ENCODE measurements at regions not wholly inside any gene's neighbourhood (a gene's known extent, or its start where the extent isn't known, plus 50 kb on each side); places are given as distances from the start of the nearest gene placed in this dataset.

DNA sequence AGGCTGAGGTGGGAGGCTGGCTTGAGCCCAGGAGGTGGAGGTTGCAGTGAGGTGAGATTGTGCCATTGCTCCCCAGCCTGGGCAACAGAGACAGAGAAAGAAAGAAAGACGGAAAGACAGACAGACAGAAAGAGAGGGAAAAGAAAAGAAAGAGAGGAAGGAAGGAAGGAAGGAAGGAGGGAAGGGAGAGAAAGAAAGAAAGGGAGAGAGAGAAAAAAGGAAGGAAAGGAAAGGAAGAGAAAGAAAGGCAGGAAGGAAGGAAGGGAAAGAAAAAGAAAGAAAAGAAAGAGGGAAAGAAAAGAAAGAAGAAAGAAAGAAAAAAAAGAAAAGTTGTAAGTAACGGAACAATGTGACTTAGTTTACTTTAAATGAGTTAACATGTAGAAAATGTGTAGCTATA lies 260.7 kb upstream of the GRM7 start:
- no peak for DNase-seq (ENCODE audit: low read depth in 4 of 6, low spot score in 6 of 6)
- H3K9me3 ChIP-seq (ENCODE audit: control insufficient read depth, insufficient read depth, low read length): no peaks in the 10 kb centered on the region
- WGBS (ENCODE audit: insufficient coverage): 96% methylated on average over 1 of the region's 2 CpGs

DNA sequence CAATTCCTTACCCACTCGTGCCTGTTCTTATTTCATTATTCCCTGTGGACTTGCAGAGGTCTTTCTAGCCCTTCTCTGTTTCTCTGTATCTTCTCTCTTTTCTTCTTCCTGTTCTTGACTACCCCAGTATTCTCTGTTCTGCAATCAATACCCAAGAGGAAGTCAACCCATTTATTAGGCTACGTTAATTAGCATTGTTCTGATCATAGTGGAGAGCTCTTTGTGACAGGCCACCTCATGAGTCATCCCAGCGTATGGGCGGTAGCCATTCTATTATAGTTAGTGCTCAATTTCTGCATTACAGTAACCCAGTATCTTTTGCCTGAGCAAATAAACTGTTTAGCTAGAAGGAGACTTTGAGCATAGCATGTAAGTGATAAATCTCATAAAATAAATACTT lies 259.5 kb upstream of the GRM7 start:
- H3K9me3 ChIP-seq (ENCODE audit: control insufficient read depth, insufficient read depth, low read length): no peaks in the 10 kb centered on the region
- WGBS (ENCODE audit: insufficient coverage): 40% methylated on average over 1 of the region's 4 CpGs
- no peak for DNase-seq (ENCODE audit: low read depth in 4 of 6, low spot score in 6 of 6)
- H3K36me3 ChIP-seq (ENCODE audit: control insufficient read depth, insufficient read depth, low read length): no peaks in the 10 kb centered on the region
- H3K4me1 ChIP-seq (ENCODE audit: control insufficient read depth, insufficient read depth, low read length): no peaks in the 10 kb centered on the region
- no peak overlapping the region for H3K4me3 ChIP-seq (ENCODE audit: low read depth, low read length)
- H3K27ac ChIP-seq (ENCODE audit: low read depth, low read length): no peak overlapping the region
- no peaks in the 10 kb centered on the region for H3K27me3 ChIP-seq (ENCODE audit: control insufficient read depth, insufficient read depth, low read length)

More for the DNA sequence above, 260.7 kb upstream of the GRM7 start:
- Histone ChIP-seq H3K27me3 (ENCODE audit: control insufficient read depth, insufficient read depth, low read length) (no peaks in the 10 kb centered on the region), H3K27ac (ENCODE audit: low read depth, low read length) (no peak overlapping the region), H3K4me1 (ENCODE audit: control insufficient read depth, insufficient read depth, low read length) (no peaks in the 10 kb centered on the region), H3K36me3 (ENCODE audit: control insufficient read depth, insufficient read depth, low read length) (no peaks in the 10 kb centered on the region), H3K4me3 (ENCODE audit: low read depth, low read length) (no peak overlapping the region)

DNA sequence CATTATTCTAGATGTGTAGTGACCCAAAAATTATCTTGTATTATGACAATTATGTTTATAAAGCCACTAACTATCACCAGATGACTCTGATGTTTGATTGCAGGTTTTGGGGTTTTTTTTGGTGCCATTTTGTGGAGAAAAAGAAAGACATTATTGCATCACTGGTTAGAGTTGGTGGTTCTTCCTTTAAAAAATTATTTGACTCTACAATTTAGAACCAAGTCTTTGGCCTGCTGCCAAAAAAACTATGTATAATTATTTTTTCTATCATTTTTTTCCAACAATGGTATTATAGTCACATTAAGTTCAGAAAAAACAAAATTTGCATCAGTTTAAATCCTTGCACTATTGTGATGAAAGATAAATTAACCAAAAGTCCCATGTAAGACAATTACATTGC lies 258.6 kb upstream of the GRM7 start:
- DNase-seq (ENCODE audit: low read depth in 4 of 6, low spot score in 6 of 6): no peak
- H3K27ac ChIP-seq (ENCODE audit: low read depth, low read length): no peak overlapping the region
- no peaks in the 10 kb centered on the region for H3K9me3 ChIP-seq (ENCODE audit: control insufficient read depth, insufficient read depth, low read length)
- no peak overlapping the region for H3K4me3 ChIP-seq (ENCODE audit: low read depth, low read length)
- H3K36me3 ChIP-seq (ENCODE audit: control insufficient read depth, insufficient read depth, low read length): no peaks in the 10 kb centered on the region
- no peaks in the 10 kb centered on the region for H3K4me1 ChIP-seq (ENCODE audit: control insufficient read depth, insufficient read depth, low read length)
- no peaks in the 10 kb centered on the region for H3K27me3 ChIP-seq (ENCODE audit: control insufficient read depth, insufficient read depth, low read length)

DNA sequence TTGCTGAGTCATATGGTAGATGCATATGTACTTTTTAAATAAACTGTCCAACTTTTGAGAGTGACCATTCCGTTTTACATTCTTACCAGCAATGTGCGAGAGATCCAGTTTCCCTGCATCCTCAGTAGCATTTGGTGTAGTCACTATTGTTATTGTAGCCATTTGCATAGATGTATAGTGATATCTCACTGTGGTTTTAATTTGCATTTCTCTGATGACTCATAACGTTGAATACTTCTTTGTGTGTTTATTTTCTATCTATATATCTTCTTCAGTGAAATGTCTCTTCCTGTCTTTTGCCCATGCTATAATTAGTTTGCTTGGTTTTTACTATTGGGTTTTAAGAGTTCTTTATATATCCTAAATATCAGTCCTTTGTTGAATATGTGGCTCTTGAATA lies 255.7 kb upstream of the GRM7 start:
- Histone ChIP-seq H3K27me3 (ENCODE audit: control insufficient read depth, insufficient read depth, low read length) (no peaks in the 10 kb centered on the region), H3K27ac (ENCODE audit: low read depth, low read length) (no peak overlapping the region), H3K4me1 (ENCODE audit: control insufficient read depth, insufficient read depth, low read length) (no peaks in the 10 kb centered on the region), H3K9me3 (ENCODE audit: control insufficient read depth, insufficient read depth, low read length) (no peaks in the 10 kb centered on the region), H3K36me3 (ENCODE audit: control insufficient read depth, insufficient read depth, low read length) (no peaks in the 10 kb centered on the region), H3K4me3 (ENCODE audit: low read depth, low read length) (no peak overlapping the region)
- DNase-seq (ENCODE audit: low read depth in 4 of 6, low spot score in 6 of 6): no peak
- no CpG with 5 or more reads among the region's 3 CpGs for WGBS (ENCODE audit: insufficient coverage)

DNA sequence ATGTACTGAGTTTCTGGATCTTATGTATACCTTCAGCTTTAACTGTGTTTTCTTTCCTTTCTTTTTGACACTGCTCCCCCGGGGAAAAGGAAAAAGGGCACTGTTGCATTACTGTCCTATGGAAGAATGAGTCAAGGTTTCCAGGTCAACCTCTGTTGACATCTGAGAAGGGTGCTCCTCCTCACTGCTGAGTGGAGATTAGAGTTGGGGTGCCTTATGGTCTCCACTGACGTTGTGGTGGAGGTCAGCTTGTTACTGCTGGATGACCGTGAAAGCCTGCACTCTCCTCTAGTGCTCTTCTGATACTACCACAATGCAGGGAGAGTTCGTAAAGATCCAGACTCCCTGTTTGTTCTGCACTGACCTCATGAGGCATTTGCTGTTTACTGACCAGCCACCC lies 252.1 kb upstream of the GRM7 start:
- WGBS (ENCODE audit: insufficient coverage): 86% methylated on average over 2 of the region's 4 CpGs
- Histone ChIP-seq H3K4me1 (ENCODE audit: control insufficient read depth, insufficient read depth, low read length) (no peaks in the 10 kb centered on the region), H3K27me3 (ENCODE audit: control insufficient read depth, insufficient read depth, low read length) (no peaks in the 10 kb centered on the region), H3K27ac (ENCODE audit: low read depth, low read length) (no peak overlapping the region), H3K9me3 (ENCODE audit: control insufficient read depth, insufficient read depth, low read length) (no peaks in the 10 kb centered on the region), H3K36me3 (ENCODE audit: control insufficient read depth, insufficient read depth, low read length) (no peaks in the 10 kb centered on the region), H3K4me3 (ENCODE audit: low read depth, low read length) (no peak overlapping the region)
- no peak for DNase-seq (ENCODE audit: low read depth in 4 of 6, low spot score in 6 of 6)

DNA sequence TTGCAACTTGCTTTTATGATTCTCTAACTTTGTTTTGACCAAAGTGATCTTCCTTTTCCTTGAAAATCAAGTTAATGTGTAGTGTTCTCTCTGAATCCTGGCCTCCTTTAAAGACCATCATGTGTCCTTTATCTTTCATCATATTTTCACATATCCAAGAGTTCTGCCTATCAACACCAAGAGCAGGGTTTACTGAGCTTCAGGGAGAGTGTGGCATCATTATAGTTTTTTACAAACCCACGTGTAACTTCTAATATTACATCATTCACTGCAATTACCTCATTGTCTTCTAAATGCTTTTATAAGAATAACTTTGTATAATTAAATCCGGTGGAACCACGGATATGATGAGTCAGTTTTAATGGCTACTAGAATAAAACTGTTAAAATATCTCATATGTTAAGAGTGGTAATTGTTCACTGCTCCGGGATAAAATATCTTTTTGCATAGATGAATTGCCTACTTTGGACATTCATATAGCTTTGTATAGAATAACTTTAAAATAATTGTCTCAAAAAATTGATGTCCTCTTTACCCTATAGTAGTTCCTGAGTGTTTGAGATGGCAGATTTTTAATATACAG lies 248.8 kb upstream of the GRM7 start:
- no peak overlapping the region for H3K27ac ChIP-seq (ENCODE audit: low read depth, low read length)
- WGBS (ENCODE audit: insufficient coverage): no CpG with 5 or more reads among the region's 4 CpGs
- H3K4me1 ChIP-seq (ENCODE audit: control insufficient read depth, insufficient read depth, low read length): no peaks in the 10 kb centered on the region

DNA sequence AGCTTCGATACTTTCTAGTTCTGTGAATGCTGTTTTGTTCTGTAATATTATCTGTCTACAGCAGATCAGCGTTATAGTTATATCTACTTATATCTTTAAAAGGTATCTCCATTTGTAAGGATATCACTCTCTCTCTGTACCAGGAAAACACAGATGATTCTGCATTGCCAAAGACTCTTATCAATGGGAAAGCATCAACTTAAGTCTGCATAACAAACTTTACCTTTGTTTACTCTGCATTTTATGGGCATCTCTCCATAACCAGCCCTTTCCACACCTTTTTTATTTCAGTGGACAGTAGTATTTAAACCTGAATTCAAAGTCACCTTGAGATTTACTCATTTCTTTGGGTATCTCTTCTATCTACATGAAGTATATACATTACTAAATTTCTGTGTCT lies 238.7 kb upstream of the GRM7 start:
- H3K36me3 ChIP-seq (ENCODE audit: control insufficient read depth, insufficient read depth, low read length): no peaks in the 10 kb centered on the region
- no peaks in the 10 kb centered on the region for H3K27me3 ChIP-seq (ENCODE audit: control insufficient read depth, insufficient read depth, low read length)
- no peaks in the 10 kb centered on the region for H3K4me1 ChIP-seq (ENCODE audit: control insufficient read depth, insufficient read depth, low read length)
- no peak for DNase-seq (ENCODE audit: low read depth in 4 of 6, low spot score in 6 of 6)
- WGBS (ENCODE audit: insufficient coverage): no CpG with 5 or more reads among the region's 2 CpGs
- no peak overlapping the region for H3K4me3 ChIP-seq (ENCODE audit: low read depth, low read length)
- H3K27ac ChIP-seq (ENCODE audit: low read depth, low read length): no peak overlapping the region
- H3K9me3 ChIP-seq (ENCODE audit: control insufficient read depth, insufficient read depth, low read length): no peaks in the 10 kb centered on the region

More for the DNA sequence above, 248.8 kb upstream of the GRM7 start:
- Histone ChIP-seq H3K27me3 (ENCODE audit: control insufficient read depth, insufficient read depth, low read length) (no peaks in the 10 kb centered on the region), H3K36me3 (ENCODE audit: control insufficient read depth, insufficient read depth, low read length) (no peaks in the 10 kb centered on the region), H3K4me3 (ENCODE audit: low read depth, low read length) (no peak overlapping the region), H3K9me3 (ENCODE audit: control insufficient read depth, insufficient read depth, low read length) (no peaks in the 10 kb centered on the region)
- DNase-seq (ENCODE audit: low read depth in 4 of 6, low spot score in 6 of 6): no peak

DNA sequence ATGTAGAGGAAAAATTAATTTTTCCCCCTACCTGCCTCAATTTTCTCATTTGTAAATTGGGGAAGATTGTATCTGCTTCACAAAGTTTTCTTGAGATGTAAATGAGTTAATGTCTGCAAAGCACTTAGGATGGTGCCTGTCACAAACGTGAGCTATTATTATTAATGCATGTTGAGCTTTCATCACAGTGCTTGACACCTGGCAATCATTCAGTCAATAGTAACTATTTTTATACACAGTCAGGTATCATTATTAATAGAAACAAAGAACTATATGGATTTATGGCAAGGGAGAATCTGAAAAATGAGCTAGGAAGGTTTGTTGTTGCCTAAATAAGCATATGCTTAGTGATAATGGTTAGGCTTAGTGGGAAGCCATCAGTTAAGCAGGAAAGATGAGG lies 238.2 kb upstream of the GRM7 start:
- DNase-seq (ENCODE audit: low read depth in 4 of 6, low spot score in 6 of 6): no peak
- no peaks in the 10 kb centered on the region for H3K36me3 ChIP-seq (ENCODE audit: control insufficient read depth, insufficient read depth, low read length)
- no peak overlapping the region for H3K4me3 ChIP-seq (ENCODE audit: low read depth, low read length)
- no CpG with 5 or more reads among the region's 1 CpG for WGBS (ENCODE audit: insufficient coverage)
- no peaks in the 10 kb centered on the region for H3K27me3 ChIP-seq (ENCODE audit: control insufficient read depth, insufficient read depth, low read length)
- no peak overlapping the region for H3K27ac ChIP-seq (ENCODE audit: low read depth, low read length)
- no peaks in the 10 kb centered on the region for H3K9me3 ChIP-seq (ENCODE audit: control insufficient read depth, insufficient read depth, low read length)
- H3K4me1 ChIP-seq (ENCODE audit: control insufficient read depth, insufficient read depth, low read length): no peaks in the 10 kb centered on the region

DNA sequence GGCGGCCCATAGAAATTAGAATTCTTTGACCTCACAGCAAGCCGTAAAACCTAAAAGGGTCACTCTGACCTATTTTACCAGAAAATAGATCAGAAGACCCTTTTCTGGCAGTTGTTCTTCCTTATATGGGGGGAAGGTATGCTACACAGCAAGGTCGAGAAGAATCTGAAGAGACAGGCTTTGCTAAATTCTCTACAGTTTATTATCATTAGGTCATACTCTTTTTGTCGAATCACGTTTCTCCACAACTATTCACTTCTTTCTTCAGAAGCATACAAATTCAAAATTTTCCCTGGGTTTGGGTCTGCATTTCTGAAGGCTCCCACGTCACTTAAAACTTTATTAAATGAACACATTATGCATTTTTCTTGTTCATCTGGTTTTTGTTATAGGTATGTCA lies 229.5 kb upstream of the GRM7 start:
- Histone ChIP-seq H3K4me3 (ENCODE audit: low read depth, low read length) (no peak overlapping the region), H3K9me3 (ENCODE audit: control insufficient read depth, insufficient read depth, low read length) (no peaks in the 10 kb centered on the region), H3K27me3 (ENCODE audit: control insufficient read depth, insufficient read depth, low read length) (no peaks in the 10 kb centered on the region), H3K4me1 (ENCODE audit: control insufficient read depth, insufficient read depth, low read length) (no peaks in the 10 kb centered on the region), H3K27ac (ENCODE audit: low read depth, low read length) (no peak overlapping the region), H3K36me3 (ENCODE audit: control insufficient read depth, insufficient read depth, low read length) (no peaks in the 10 kb centered on the region)
- 90% methylated on average over 2 of the region's 6 CpGs for WGBS (ENCODE audit: insufficient coverage)
- DNase-seq (ENCODE audit: low read depth in 4 of 6, low spot score in 6 of 6): no peak

DNA sequence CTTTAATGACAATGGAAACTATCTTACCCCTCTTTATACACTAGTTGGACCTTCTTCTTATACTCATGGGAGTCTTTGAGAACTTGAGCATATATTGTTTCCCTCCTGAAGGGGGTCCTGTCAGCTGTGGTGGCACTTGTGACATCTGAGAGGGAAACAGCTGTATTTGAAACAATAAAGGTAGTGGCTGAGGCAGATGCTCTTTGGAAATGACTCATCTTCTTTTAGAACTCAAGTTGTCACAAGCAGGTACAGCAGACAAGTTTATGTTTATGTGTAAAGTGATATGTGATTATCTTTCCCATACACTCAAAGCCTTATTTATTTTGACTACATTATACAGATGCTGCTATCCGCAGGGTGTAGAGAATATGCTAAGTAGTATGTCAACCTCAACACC lies 220.0 kb upstream of the GRM7 start:
- no CpG with 5 or more reads among the region's 1 CpG for WGBS (ENCODE audit: insufficient coverage)
- H3K36me3 ChIP-seq (ENCODE audit: control insufficient read depth, insufficient read depth, low read length): no peaks in the 10 kb centered on the region
- no peaks in the 10 kb centered on the region for H3K27me3 ChIP-seq (ENCODE audit: control insufficient read depth, insufficient read depth, low read length)
- H3K4me1 ChIP-seq (ENCODE audit: control insufficient read depth, insufficient read depth, low read length): no peaks in the 10 kb centered on the region
- H3K9me3 ChIP-seq (ENCODE audit: control insufficient read depth, insufficient read depth, low read length): no peaks in the 10 kb centered on the region
- H3K4me3 ChIP-seq (ENCODE audit: low read depth, low read length): no peak overlapping the region
- DNase-seq (ENCODE audit: low read depth in 4 of 6, low spot score in 6 of 6): no peak
- H3K27ac ChIP-seq (ENCODE audit: low read depth, low read length): no peak overlapping the region
